ENCODE measurements at regions not wholly inside any gene's neighbourhood (a gene's known extent, or its start where the extent isn't known, plus 50 kb on each side); places are given as distances from the start of the nearest gene placed in this dataset.

DNA sequence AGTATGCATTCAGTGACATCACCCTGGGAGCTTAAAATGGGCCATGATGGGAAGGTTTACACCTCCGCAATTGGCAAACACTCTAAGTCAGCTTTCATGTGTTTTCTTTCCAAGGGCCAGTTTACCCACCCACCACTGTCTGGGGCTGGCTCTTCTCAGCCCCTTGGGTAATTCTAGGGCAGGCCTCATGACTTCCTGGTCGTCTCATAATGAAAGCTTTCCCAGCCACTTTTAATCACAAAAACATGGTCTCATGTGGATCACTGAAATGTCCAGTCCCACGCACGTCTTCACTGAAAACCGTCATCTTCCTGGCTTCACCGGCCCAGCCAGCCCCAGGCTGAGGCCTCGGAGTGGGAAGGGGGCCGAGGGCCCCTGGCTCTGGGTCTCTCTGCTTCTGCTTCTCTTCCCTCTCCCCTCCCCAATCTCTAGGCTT lies 58.5 kb upstream of the ANO1 start:
- POLR2A ChIA-PET: no interaction called here
- Mint-ChIP-seq H3K4me3 (no peak overlapping the region), H3K27me3 (peaks cover 7% of the 10 kb centered on the region), H3K4me1 (no peaks in the 10 kb centered on the region), H3K27ac (no peak overlapping the region), H3K9me3 (ENCODE audit: insufficient read depth) (no peaks in the 10 kb centered on the region)
- Histone ChIP-seq H3K4me2 (replicated peaks; ENCODE audit: low read depth, low read length, poor library complexity, severe bottlenecking) (no peak overlapping the region), H3K79me2 (ENCODE audit: control insufficient read depth, insufficient read depth, low read length) (no peaks in the 10 kb centered on the region), H3K27me3 (replicated peaks in 1 of 4; ENCODE audit: control extremely low read depth in 1 of 4, control insufficient read depth in 3 of 4, insufficient read depth in 4 of 4, low read length in 3 of 4) (peaks cover 0 to 5% (median 0%) of the 10 kb centered on the region in 4 experiments), H4K20me1 (ENCODE audit: control insufficient read depth, insufficient read depth, low read length, poor library complexity, severe bottlenecking) (no peaks in the 10 kb centered on the region), H3K4me1 (ENCODE audit: control insufficient read depth in 2 of 2, insufficient read depth in 2 of 2, low read length in 2 of 2) (no peaks in the 10 kb centered on the region), H3K9me3 (ENCODE audit: control extremely low read depth in 1 of 3, control insufficient read depth in 2 of 3, insufficient read depth in 1 of 3, low read length in 2 of 3) (peaks cover 0 to 11% (median 0%) of the 10 kb centered on the region in 3 donors), H3K36me3 (replicated peaks in 1 of 2; ENCODE audit: control extremely low read depth in 1 of 2, control insufficient read depth in 1 of 2, extremely low read depth in 1 of 2, insufficient read depth in 2 of 2, low read length in 1 of 2) (no peaks in the 10 kb centered on the region), H2AFZ (ENCODE audit: insufficient read depth, low read depth, low read length, poor library complexity, severe bottlenecking) (no peak overlapping the region), H3K9ac (ENCODE audit: low read length) (no peak overlapping the region), H3K4me3 (ENCODE audit: control extremely low read depth in 1 of 5, extremely low read depth in 1 of 5, insufficient read depth in 1 of 5, low read depth in 2 of 5, low read length in 4 of 5) (no peak overlapping the region), H3K27ac (ENCODE audit: low read length in 2 of 2) (no peak overlapping the region)
- DNase-seq (no peak), ATAC-seq (ENCODE audit: low read depth) (no peak)
- TF ChIP-seq EZH2 (IDR thresholded peaks at IDR 0.05; ENCODE audit: borderline replicate concordance, insufficient read depth, low read depth, low read length, poor library complexity, severe bottlenecking) (no peak), CTCF (IDR thresholded peaks at IDR 0.05) (no peak)
- CTCF ChIA-PET: no interaction called here
- intact Hi-C loops (cut with micrococcal nuclease): no loop called here
- WGBS (ENCODE audit: insufficient coverage): 71% methylated on average over 8 of the region's 8 CpGs

GRCh38 chr11:70020336-70021214 lies 57.5 kb upstream of the ANO1 start:
- ATAC-seq (ENCODE audit: low read depth) (no peak), DNase-seq (no peak)
- ChIA-PET CTCF (no interaction called here), POLR2A (no interaction called here)
- TF ChIP-seq EZH2 (IDR thresholded peaks at IDR 0.05; ENCODE audit: borderline replicate concordance, insufficient read depth, low read depth, low read length, poor library complexity, severe bottlenecking) (no peak), CTCF (IDR thresholded peaks at IDR 0.05) (no peak)
- Histone ChIP-seq H3K4me3 (ENCODE audit: control extremely low read depth in 1 of 5, extremely low read depth in 1 of 5, insufficient read depth in 1 of 5, low read depth in 2 of 5, low read length in 4 of 5) (no peak overlapping the region), H3K79me2 (ENCODE audit: control insufficient read depth, insufficient read depth, low read length) (no peaks in the 10 kb centered on the region), H3K27ac (ENCODE audit: low read length in 2 of 2) (no peak overlapping the region), H2AFZ (ENCODE audit: insufficient read depth, low read depth, low read length, poor library complexity, severe bottlenecking) (no peak overlapping the region), H3K36me3 (replicated peaks in 1 of 2; ENCODE audit: control extremely low read depth in 1 of 2, control insufficient read depth in 1 of 2, extremely low read depth in 1 of 2, insufficient read depth in 2 of 2, low read length in 1 of 2) (no peaks in the 10 kb centered on the region), H3K9me3 (ENCODE audit: control extremely low read depth in 1 of 3, control insufficient read depth in 2 of 3, insufficient read depth in 1 of 3, low read length in 2 of 3) (peaks cover 0 to 15% (median 0%) of the 10 kb centered on the region in 3 donors), H4K20me1 (ENCODE audit: control insufficient read depth, insufficient read depth, low read length, poor library complexity, severe bottlenecking) (no peaks in the 10 kb centered on the region), H3K27me3 (replicated peaks in 1 of 4; ENCODE audit: control extremely low read depth in 1 of 4, control insufficient read depth in 3 of 4, insufficient read depth in 4 of 4, low read length in 3 of 4) (peaks cover 0 to 5% (median 0%) of the 10 kb centered on the region in 4 experiments), H3K4me1 (ENCODE audit: control insufficient read depth in 2 of 2, insufficient read depth in 2 of 2, low read length in 2 of 2) (no peaks in the 10 kb centered on the region), H3K9ac (ENCODE audit: low read length) (no peak overlapping the region), H3K4me2 (replicated peaks; ENCODE audit: low read depth, low read length, poor library complexity, severe bottlenecking) (no peak overlapping the region)
- intact Hi-C loops (cut with micrococcal nuclease): no loop called here
- Mint-ChIP-seq H3K27ac (no peak overlapping the region), H3K4me3 (no peak overlapping the region), H3K4me1 (no peaks in the 10 kb centered on the region), H3K9me3 (ENCODE audit: insufficient read depth) (no peaks in the 10 kb centered on the region), H3K27me3 (peaks cover 7% of the 10 kb centered on the region)
- WGBS (ENCODE audit: insufficient coverage): 98% methylated on average over 18 of the region's 24 CpGs
